HFFc6 (cell line): ENCODE measurements at regions not wholly inside any gene's neighbourhood (a gene's known extent, or its start where the extent isn't known, plus 50 kb on each side); places are given as distances from the start of the nearest gene placed in this dataset.

Experiments used
- DNase-seq: peaks from one replicate; pipeline ENCODE4 v3.0.0-alpha.2; 2018
- H3K27ac Mint-ChIP-seq: 2 replicates; pipeline ENCODE4 v1.8.0; 2020; ENCODE audit warnings: mild to moderate bottlenecking, mixed read lengths
- H3K27me3 Mint-ChIP-seq: 2 replicates; pipeline ENCODE4 v1.8.0; 2021; ENCODE audit warnings: mild to moderate bottlenecking, moderate library complexity, mixed read lengths; ENCODE audit not compliant: insufficient read depth
- H3K36me3 Mint-ChIP-seq: 2 replicates; pipeline ENCODE4 v1.8.0; 2021; ENCODE audit warnings: low read depth, mixed read lengths
- H3K4me1 Mint-ChIP-seq: 2 replicates; pipeline ENCODE4 v1.8.0; 2020; ENCODE audit warnings: low read depth, mixed read lengths
- H3K4me3 Mint-ChIP-seq: 2 replicates; pipeline ENCODE4 v1.8.0; 2020; ENCODE audit warnings: mild to moderate bottlenecking, moderate library complexity, mixed read lengths
- H3K9me3 Mint-ChIP-seq: 2 replicates; pipeline ENCODE4 v1.8.0; 2020; ENCODE audit warnings: mild to moderate bottlenecking, mixed read lengths
- CTCF ChIP-seq: fragments of 200-600 bp; sonication (generic); IDR thresholded peaks from 2 replicates; pipeline ENCODE4 v1.5.0; 2021; ENCODE audit warnings: antibody characterized with exemption, mild to moderate bottlenecking

- no peak overlapping the region for H3K27ac Mint-ChIP-seq
- peaks cover 25% of the 10 kb centered on the region for H3K27me3 Mint-ChIP-seq
- H3K36me3 Mint-ChIP-seq, result no peaks in the 10 kb centered on the region
Observed at GRCh38 chr16:48004141-48004695, 151.6 kb downstream of the ABCC12 start.

GRCh38 chr16:48003206-48003907 lies 152.4 kb downstream of the ABCC12 start:
- no peaks in the 10 kb centered on the region for H3K9me3 Mint-ChIP-seq
- H3K27me3 Mint-ChIP-seq, result peaks cover 25% of the 10 kb centered on the region
- H3K4me3 Mint-ChIP-seq, result no peak overlapping the region
- no peaks in the 10 kb centered on the region for H3K4me1 Mint-ChIP-seq
- no peak for DNase-seq
- TF ChIP-seq CTCF, result no peak
- H3K27ac Mint-ChIP-seq, result no peak overlapping the region
- no peaks in the 10 kb centered on the region for H3K36me3 Mint-ChIP-seq

More at GRCh38 chr16:48004141-48004695, 151.6 kb downstream of the ABCC12 start:
- Mint-ChIP-seq H3K4me3 (no peak overlapping the region), H3K4me1 (no peaks in the 10 kb centered on the region), H3K9me3 (no peaks in the 10 kb centered on the region)
- DNase-seq, result no peak
- TF ChIP-seq CTCF, result no peak

- peaks cover 23% of the 10 kb centered on the region for H3K27me3 Mint-ChIP-seq
- H3K27ac Mint-ChIP-seq, result no peak overlapping the region
- no peaks in the 10 kb centered on the region for H3K9me3 Mint-ChIP-seq
- no peak for DNase-seq
- H3K4me3 Mint-ChIP-seq, result no peak overlapping the region
- H3K4me1 Mint-ChIP-seq, result no peaks in the 10 kb centered on the region
- no peaks in the 10 kb centered on the region for H3K36me3 Mint-ChIP-seq
- TF ChIP-seq CTCF, result no peak
Observed at GRCh38 chr16:48001324-48001895, 154.4 kb downstream of the ABCC12 start.

- H3K4me3 Mint-ChIP-seq, result no peak overlapping the region
Observed at GRCh38 chr16:48000622-48001021, 155.2 kb downstream of the ABCC12 start.

GRCh38 chr16:47999595-47999994 lies 156.2 kb downstream of the ABCC12 start:
- no peaks in the 10 kb centered on the region for H3K4me1 Mint-ChIP-seq
- DNase-seq, result no peak
- no peak overlapping the region for H3K4me3 Mint-ChIP-seq
- TF ChIP-seq CTCF, result no peak
- H3K27me3 Mint-ChIP-seq, result peaks cover 17% of the 10 kb centered on the region
- no peaks in the 10 kb centered on the region for H3K36me3 Mint-ChIP-seq
- H3K27ac Mint-ChIP-seq, result no peak overlapping the region
- H3K9me3 Mint-ChIP-seq, result no peaks in the 10 kb centered on the region

More at GRCh38 chr16:48000622-48001021, 155.2 kb downstream of the ABCC12 start:
- Mint-ChIP-seq H3K4me1 (no peaks in the 10 kb centered on the region), H3K27ac (no peak overlapping the region), H3K36me3 (no peaks in the 10 kb centered on the region), H3K27me3 (peaks cover 22% of the 10 kb centered on the region), H3K9me3 (no peaks in the 10 kb centered on the region)
- DNase-seq, result no peak
- TF ChIP-seq CTCF, result no peak
